GM18505 (cell line): ENCODE measurements at regions not wholly inside any gene's neighbourhood (a gene's known extent, or its start where the extent isn't known, plus 50 kb on each side); places are given as distances from the start of the nearest gene placed in this dataset.

ENCODE experiments used
- ATAC-seq: cut with Tn5 transposase; IDR thresholded peaks from one replicate; pipeline ENCODE4 v1.9.1; 2021; ENCODE audit not compliant: unreplicated experiment
- POLR2A ChIP-seq: IDR thresholded peaks from 4 replicates; pipeline ENCODE4 v1.6.1; 2011; ENCODE audit warnings: borderline replicate concordance; ENCODE audit not compliant: insufficient read depth, insufficient read length; ENCODE audit errors: extremely low read depth

DNA sequence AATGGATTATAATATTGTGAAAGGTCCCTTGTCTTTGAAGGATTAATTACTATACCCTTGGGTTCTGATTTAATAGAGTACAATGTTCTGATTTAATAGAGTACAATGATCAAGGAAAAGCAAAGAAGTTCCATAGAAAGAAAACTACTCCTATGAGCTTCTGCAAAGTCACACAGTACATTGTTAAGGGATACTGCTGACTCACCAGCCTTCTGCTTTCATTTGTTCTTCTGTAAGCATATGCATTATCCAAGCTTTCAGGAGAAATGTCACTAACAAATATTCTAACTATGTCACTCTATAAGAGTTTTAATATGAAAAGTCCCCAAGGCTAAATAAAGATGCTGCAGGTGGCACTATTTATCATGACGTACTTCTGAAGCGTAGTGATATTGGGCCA is 396.7 kb downstream of the RFC3 start:
- TF ChIP-seq POLR2A = no peak

GRCh38 chr13:34216256-34216655 is 398.3 kb downstream of the RFC3 start:
- no peak for ATAC-seq

More for the DNA sequence above, 396.7 kb downstream of the RFC3 start:
- no peak for ATAC-seq

DNA sequence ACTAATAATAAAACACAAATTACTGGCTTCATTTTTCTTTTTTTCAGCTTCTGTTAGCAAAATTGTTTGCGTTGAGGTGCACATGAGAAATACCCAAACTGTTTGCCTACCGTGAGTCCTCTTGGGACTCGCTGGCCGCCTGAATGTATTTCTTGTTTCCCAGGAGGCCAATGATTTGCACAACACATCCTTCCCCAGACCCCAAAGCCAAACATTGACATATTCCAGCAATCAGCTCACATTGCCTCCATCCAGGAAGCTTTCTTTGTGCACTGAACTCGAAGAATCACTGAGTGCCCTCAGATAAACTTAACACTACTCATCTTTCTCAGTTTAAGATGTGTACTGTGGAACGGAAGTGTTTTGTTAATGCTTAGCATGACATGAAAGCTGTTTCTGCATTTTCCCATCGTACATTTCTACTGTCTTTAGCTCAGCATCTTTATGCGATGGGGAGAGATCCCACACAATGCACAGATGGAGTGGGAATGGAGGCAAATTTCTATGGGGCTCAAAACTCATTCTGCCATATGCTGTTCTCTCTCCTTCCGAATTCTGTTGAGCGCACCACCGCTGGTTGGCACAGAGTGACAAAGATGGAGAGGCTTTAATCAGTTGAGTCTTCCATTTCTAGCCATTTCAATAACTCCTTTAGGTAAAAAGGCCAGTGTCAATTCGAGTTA is 399.5 kb downstream of the RFC3 start:
- no peak for ATAC-seq
- no peak for TF ChIP-seq POLR2A

More at GRCh38 chr13:34216256-34216655, 398.3 kb downstream of the RFC3 start:
- no peak for TF ChIP-seq POLR2A

GRCh38 chr13:34223984-34224383 is 406.0 kb downstream of the RFC3 start:
- no peak for TF ChIP-seq POLR2A
- no peak for ATAC-seq

- TF ChIP-seq POLR2A = no peak
- no peak for ATAC-seq
Measured at GRCh38 chr13:34224877-34225276, 406.9 kb downstream of the RFC3 start.

- ATAC-seq = no peak
- TF ChIP-seq POLR2A = no peak
Measured at GRCh38 chr13:34230271-34230670, 412.3 kb downstream of the RFC3 start.

- ATAC-seq = no peak
Measured at GRCh38 chr13:34241332-34241731, 423.4 kb downstream of the RFC3 start.

DNA sequence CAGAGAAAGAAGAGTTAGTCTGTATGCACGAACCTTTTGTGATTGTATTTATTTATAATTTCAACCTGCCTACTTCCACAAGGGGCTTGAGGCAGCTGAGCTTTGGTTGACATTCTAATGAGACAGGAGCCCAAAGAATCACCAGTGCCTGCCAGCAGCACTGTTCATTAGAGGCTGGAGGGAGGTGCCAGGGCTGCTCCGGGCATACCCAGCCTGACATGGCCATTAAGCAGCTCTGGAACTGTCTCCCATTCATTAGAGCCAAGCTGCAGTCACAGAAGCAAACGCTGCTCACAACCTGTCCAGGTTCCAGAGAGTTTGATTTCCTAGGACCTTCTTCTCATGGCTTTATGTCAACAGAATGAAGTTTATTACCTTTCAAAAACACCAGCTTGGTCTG is 425.5 kb downstream of the RFC3 start:
- no peak for ATAC-seq
- TF ChIP-seq POLR2A = no peak

More at GRCh38 chr13:34241332-34241731, 423.4 kb downstream of the RFC3 start:
- TF ChIP-seq POLR2A = no peak

GRCh38 chr13:34246511-34246910 is 428.6 kb downstream of the RFC3 start:
- ATAC-seq = no peak

DNA sequence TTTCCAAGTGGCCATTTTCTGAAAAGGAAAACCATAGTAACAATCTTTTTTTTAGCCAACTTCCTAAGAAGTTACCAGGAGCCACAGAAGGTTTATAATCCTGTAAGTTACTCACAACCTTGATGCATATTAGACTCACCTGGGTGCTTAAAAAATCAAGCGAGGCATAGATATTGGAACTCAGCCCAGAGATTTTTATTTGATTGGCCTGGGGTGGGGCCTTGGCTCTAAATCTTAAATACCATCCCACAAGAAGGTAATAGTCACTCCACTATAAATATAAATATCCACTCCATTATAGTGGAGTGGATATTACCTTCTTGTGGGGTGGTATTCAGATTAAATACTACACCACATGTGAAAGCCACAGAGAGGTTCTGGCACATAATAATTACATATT is 429.6 kb downstream of the RFC3 start:
- TF ChIP-seq POLR2A = no peak
- no peak for ATAC-seq

More at GRCh38 chr13:34246511-34246910, 428.6 kb downstream of the RFC3 start:
- no peak for TF ChIP-seq POLR2A

- no peak for ATAC-seq
- no peak for TF ChIP-seq POLR2A
Measured at GRCh38 chr13:34249546-34250039, 431.6 kb downstream of the RFC3 start.

DNA sequence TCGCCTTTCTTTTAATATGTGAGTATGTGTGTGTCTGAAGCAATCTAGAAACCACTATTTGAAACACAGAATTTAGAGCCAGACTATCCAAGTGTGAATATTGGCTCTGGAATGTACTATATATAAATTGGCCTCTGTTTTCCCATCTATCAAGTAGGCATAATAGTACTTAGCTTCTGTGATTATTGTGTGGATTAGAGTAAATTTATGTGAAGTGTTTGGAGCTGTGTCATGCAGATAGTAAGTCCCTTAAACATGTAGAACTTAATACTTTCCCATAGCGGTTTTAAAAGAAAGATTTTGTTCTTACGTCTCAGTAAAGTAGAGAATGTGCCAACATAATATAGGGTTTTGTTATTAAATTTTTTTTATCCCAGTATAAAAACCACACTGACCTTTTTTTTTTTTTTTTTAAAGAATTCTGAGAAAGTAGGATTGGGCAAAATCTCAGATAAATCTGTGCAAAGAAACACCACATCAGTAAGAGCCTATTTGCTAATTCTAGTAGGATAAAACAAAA is 432.3 kb downstream of the RFC3 start:
- ATAC-seq = no peak
- TF ChIP-seq POLR2A = no peak

GRCh38 chr13:34254366-34254765 is 436.4 kb downstream of the RFC3 start:
- no peak for TF ChIP-seq POLR2A
- ATAC-seq = no peak

- ATAC-seq = no peak
Measured at GRCh38 chr13:34255711-34256110, 437.8 kb downstream of the RFC3 start.

GRCh38 chr13:34256236-34256635 is 438.3 kb downstream of the RFC3 start:
- TF ChIP-seq POLR2A = no peak
- ATAC-seq = no peak

More at GRCh38 chr13:34255711-34256110, 437.8 kb downstream of the RFC3 start:
- TF ChIP-seq POLR2A = no peak

GRCh38 chr13:34257966-34258365 is 440.0 kb downstream of the RFC3 start:
- TF ChIP-seq POLR2A = no peak
- ATAC-seq = no peak
